ENCODE measurements at regions not wholly inside any gene's neighbourhood (a gene's known extent, or its start where the extent isn't known, plus 50 kb on each side); places are given as distances from the start of the nearest gene placed in this dataset.

- H3K27me3 ChIP-seq = no peaks in the 10 kb centered on the region
- no peaks in the 10 kb centered on the region for H3K36me3 ChIP-seq
- no peaks in the 10 kb centered on the region for H3K4me1 ChIP-seq
- 76 to 88% methylated on average over 3 to 6 of the region's 6 CpGs for WGBS, 2 donors (ENCODE audit: low coverage in 1 of 2)
- no peak for DNase-seq
- no peaks in the 10 kb centered on the region for H3K9me3 ChIP-seq
- intact Hi-C loops (cut with DNase I; ENCODE audit: low total_unique reads) = no loop called here
- in situ Hi-C loops (cut with MboI; ENCODE audit: low pct_ligation_motif_present in 1 of 4, low pct_unique_long_range_greater_than_20kb in 1 of 4, low sequenced_read_pairs in 3 of 4) = no loop called here
- no peak overlapping the region for H3K27ac ChIP-seq
- TF ChIP-seq POLR2A (IDR thresholded peaks at IDR 0.05) (no peak), CTCF (IDR thresholded peaks at IDR 0.05) (no peak), EP300 (IDR thresholded peaks at IDR 0.05; ENCODE audit: low read depth) (no peak), POLR2AphosphoS5 (IDR thresholded peaks at IDR 0.05) (no peak)
- no peak overlapping the region for H3K4me3 ChIP-seq
Measured at GRCh38 chr6:14953836-14954235, 292.0 kb upstream of the JARID2 start.

GRCh38 chr6:14957355-14958059 lies 288.4 kb upstream of the JARID2 start:
- Histone ChIP-seq H3K4me1 (no peaks in the 10 kb centered on the region), H3K27me3 (no peaks in the 10 kb centered on the region), H3K9me3 (no peaks in the 10 kb centered on the region), H3K4me3 (no peak overlapping the region), H3K36me3 (no peaks in the 10 kb centered on the region), H3K27ac (no peak overlapping the region)
- in situ Hi-C loops (cut with MboI; ENCODE audit: low pct_ligation_motif_present in 1 of 4, low pct_unique_long_range_greater_than_20kb in 1 of 4, low sequenced_read_pairs in 3 of 4) = no loop called here
- intact Hi-C loops (cut with DNase I; ENCODE audit: low total_unique reads) = no loop called here
- WGBS, 2 donors (ENCODE audit: low coverage in 1 of 2) = 87 to 89% methylated on average over 6 to 7 of the region's 7 CpGs
- DNase-seq = no peak
- TF ChIP-seq EP300 (IDR thresholded peaks at IDR 0.05; ENCODE audit: low read depth) (no peak), POLR2AphosphoS5 (IDR thresholded peaks at IDR 0.05) (no peak), CTCF (IDR thresholded peaks at IDR 0.05) (no peak), POLR2A (IDR thresholded peaks at IDR 0.05) (no peak)

- Histone ChIP-seq H3K4me3 (no peak overlapping the region), H3K27ac (no peak overlapping the region), H3K9me3 (no peaks in the 10 kb centered on the region), H3K4me1 (no peaks in the 10 kb centered on the region), H3K36me3 (no peaks in the 10 kb centered on the region), H3K27me3 (no peaks in the 10 kb centered on the region)
- WGBS, 2 donors (ENCODE audit: low coverage in 1 of 2) = 79 to 92% methylated on average over 3 to 6 of the region's 6 CpGs
- intact Hi-C loops (cut with DNase I; ENCODE audit: low total_unique reads) (no loop called here), in situ Hi-C loops (cut with MboI; ENCODE audit: low pct_ligation_motif_present in 1 of 4, low pct_unique_long_range_greater_than_20kb in 1 of 4, low sequenced_read_pairs in 3 of 4) (no loop called here)
- no peak for DNase-seq
- no peak for TF ChIP-seq EP300 (IDR thresholded peaks at IDR 0.05; ENCODE audit: low read depth)
- no peak for TF ChIP-seq CTCF (IDR thresholded peaks at IDR 0.05)
- TF ChIP-seq POLR2AphosphoS5 (IDR thresholded peaks at IDR 0.05) = no peak
- no peak for TF ChIP-seq POLR2A (IDR thresholded peaks at IDR 0.05)
Measured at GRCh38 chr6:14959324-14959885, 286.5 kb upstream of the JARID2 start.

GRCh38 chr6:14964556-14965270 lies 281.2 kb upstream of the JARID2 start:
- DNase-seq = no peak
- in situ Hi-C loops (cut with MboI; ENCODE audit: low pct_ligation_motif_present in 1 of 4, low pct_unique_long_range_greater_than_20kb in 1 of 4, low sequenced_read_pairs in 3 of 4) (no loop called here), intact Hi-C loops (cut with DNase I; ENCODE audit: low total_unique reads) (no loop called here)
- 70 to 92% methylated on average over 2 to 11 of the region's 11 CpGs for WGBS, 2 donors (ENCODE audit: low coverage in 1 of 2)
- Histone ChIP-seq H3K36me3 (no peaks in the 10 kb centered on the region), H3K27ac (no peak overlapping the region), H3K4me3 (no peak overlapping the region), H3K27me3 (no peaks in the 10 kb centered on the region), H3K9me3 (peaks cover 0 to 3% of the 10 kb centered on the region in 2 donors), H3K4me1 (peaks cover 0 to 3% (median 0%) of the 10 kb centered on the region in 4 donors)
- TF ChIP-seq POLR2AphosphoS5 (IDR thresholded peaks at IDR 0.05) (no peak), EP300 (IDR thresholded peaks at IDR 0.05; ENCODE audit: low read depth) (no peak), CTCF (IDR thresholded peaks at IDR 0.05) (no peak), POLR2A (IDR thresholded peaks at IDR 0.05) (no peak)
